Right lobe of liver (tissue), 6 donors: ENCODE measurements at regions not wholly inside any gene's neighbourhood (a gene's known extent, or its start where the extent isn't known, plus 50 kb on each side); places are given as distances from the start of the nearest gene placed in this dataset.
"Not testable (repeated sequence)": the region's sequence is repeated elsewhere in the genome, so short reads cannot be mapped to it uniquely, and the experiment has no call there.

Experiments used
- ATAC-seq, 4 donors: fragments of 200-7000 bp; cut with Tn5 transposase; one replicate each; pipeline ENCODE4 v1.9.1; 2020; ENCODE audit warnings: mild to moderate bottlenecking in 4 of 4, moderate library complexity in 4 of 4
- DNase-seq, 3 donors: peaks; one replicate each; pipeline ENCODE4 v3.0.0-alpha.2; 2020
- H3K27ac ChIP-seq, 3 donors: fragments of 200-600 bp; one replicate each; pipeline ENCODE4 v1.8.0; 2022
- H3K27me3 ChIP-seq, 2 donors: fragments of 200-600 bp; one replicate each; pipeline ENCODE4 v1.8.0; 2022
- H3K36me3 ChIP-seq, 4 donors: fragments of 200-600 bp; sonication (generic) in 1 of 4; one replicate each; pipeline versions ENCODE4 v1.5.1 to v1.8.0; 2017 to 2022; ENCODE audit warnings: control low read depth in 1 of 4
- H3K4me1 ChIP-seq, 4 donors: fragments of 200-600 bp; sonication (generic) in 1 of 4; one replicate each; pipeline versions ENCODE4 v1.5.1 to v1.8.0; 2017 to 2022; ENCODE audit warnings: control low read depth in 1 of 4
- H3K4me3 ChIP-seq, 3 donors: fragments of 200-600 bp; one replicate each; pipeline ENCODE4 v1.8.0; 2022
- H3K9me3 ChIP-seq, 4 donors: fragments of 200-600 bp; sonication (generic) in 1 of 4; one replicate each; pipeline versions ENCODE4 v1.5.1 to v1.8.0; 2017 to 2022; ENCODE audit warnings: control low read depth in 1 of 4
- POLR2A ChIP-seq: fragments of 450-650 bp; IDR thresholded peaks from one replicate; pipeline ENCODE4 v1.6.1; 2017; ENCODE audit warnings: antibody characterized with exemption, mild to moderate bottlenecking
- WGBS: methylation state at CpG from one replicate; pipeline ENCODE4 v1.1.6; 2018; ENCODE audit warnings: low coverage, low lambda C conversion rate; ENCODE audit not compliant: insufficient coverage; ENCODE audit errors: missing lambda C conversion rate; 5-methylcytosine and 5-hydroxymethylcytosine counted together
- intact Hi-C, 2 donors: fragments of 100-400 bp; cut with DNase I; formaldehyde crosslinking; loops; one replicate each; pipeline versions ENCODE4 v1.11.2 to v1.14.1; 2022
- TF ChIP-seq, protein P1 (sequence below), 4 donors: fragments of 200-600 bp in 3 of 4; fragments of 450-650 bp in 1 of 4; IDR thresholded peaks; one replicate each; pipeline versions ENCODE4 v1.5.1 to v1.8.0; 2016 to 2022; ENCODE audit warnings: antibody characterized with exemption in 4 of 4, mild to moderate bottlenecking in 2 of 4
- donor health status: DM: no; HTN: yes; CAD: no.
- donor health status: DM: no; HTN: no; CAD: no.
- donor health status: DM: no; HTN: no; CAD: no.
- donor health status: DM: no; HTN: yes; CAD: no.
- donor health status: DM: no; HTN: yes; CAD: no.

DNA sequence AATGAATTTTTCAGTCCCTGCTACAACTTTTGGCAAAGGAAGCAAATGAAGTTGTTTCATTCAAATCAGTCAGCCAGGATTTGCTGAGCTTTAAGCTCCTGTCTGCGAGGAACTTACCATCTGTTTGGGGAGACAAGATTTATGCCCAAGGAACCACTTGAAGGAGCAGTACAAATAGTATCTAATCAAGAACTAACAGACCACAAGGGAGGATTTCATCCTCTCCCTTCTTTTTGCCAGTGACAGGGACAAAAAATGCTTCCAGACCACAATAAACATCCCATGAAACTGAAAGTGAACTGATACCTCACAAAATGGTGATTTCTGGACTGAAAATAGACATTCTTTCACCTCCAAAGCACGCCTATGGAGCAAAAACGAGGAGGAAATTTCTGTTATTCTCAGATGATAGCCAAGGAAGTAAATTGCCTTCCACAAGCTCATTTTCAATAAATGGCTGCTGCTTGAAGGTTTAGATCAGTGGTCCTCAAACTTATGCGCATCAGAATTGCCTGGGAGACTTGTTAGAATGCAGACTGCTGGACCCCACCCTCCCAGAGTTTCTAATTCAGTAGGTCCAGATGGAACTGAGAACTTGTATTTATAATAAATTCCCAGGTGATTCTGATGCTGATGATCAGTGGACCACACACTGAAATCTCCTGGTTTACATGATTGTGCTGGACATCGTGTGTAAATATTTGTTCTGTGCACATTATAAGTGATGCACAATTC lies 202.4 kb upstream of the GADL1 start:
- DNase-seq = no peak
- WGBS = 52% methylated on average over 5 of the region's 5 CpGs
- H3K27me3 ChIP-seq = no peaks in the 10 kb centered on the region
- H3K4me1 ChIP-seq = peaks cover 0 to 6% (median 0%) of the 10 kb centered on the region in 4 donors
- TF ChIP-seq POLR2A = no peak
- TF ChIP-seq, protein P1, sequence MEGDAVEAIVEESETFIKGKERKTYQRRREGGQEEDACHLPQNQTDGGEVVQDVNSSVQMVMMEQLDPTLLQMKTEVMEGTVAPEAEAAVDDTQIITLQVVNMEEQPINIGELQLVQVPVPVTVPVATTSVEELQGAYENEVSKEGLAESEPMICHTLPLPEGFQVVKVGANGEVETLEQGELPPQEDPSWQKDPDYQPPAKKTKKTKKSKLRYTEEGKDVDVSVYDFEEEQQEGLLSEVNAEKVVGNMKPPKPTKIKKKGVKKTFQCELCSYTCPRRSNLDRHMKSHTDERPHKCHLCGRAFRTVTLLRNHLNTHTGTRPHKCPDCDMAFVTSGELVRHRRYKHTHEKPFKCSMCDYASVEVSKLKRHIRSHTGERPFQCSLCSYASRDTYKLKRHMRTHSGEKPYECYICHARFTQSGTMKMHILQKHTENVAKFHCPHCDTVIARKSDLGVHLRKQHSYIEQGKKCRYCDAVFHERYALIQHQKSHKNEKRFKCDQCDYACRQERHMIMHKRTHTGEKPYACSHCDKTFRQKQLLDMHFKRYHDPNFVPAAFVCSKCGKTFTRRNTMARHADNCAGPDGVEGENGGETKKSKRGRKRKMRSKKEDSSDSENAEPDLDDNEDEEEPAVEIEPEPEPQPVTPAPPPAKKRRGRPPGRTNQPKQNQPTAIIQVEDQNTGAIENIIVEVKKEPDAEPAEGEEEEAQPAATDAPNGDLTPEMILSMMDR (IDR thresholded peaks at IDR 0.05) = no peak
- intact Hi-C loops = no loop called here
- H3K9me3 ChIP-seq = no peaks in the 10 kb centered on the region
- no peak overlapping the region for H3K27ac ChIP-seq
- ATAC-seq = no peak
- H3K4me3 ChIP-seq = no peak overlapping the region
- no peaks in the 10 kb centered on the region for H3K36me3 ChIP-seq

DNA sequence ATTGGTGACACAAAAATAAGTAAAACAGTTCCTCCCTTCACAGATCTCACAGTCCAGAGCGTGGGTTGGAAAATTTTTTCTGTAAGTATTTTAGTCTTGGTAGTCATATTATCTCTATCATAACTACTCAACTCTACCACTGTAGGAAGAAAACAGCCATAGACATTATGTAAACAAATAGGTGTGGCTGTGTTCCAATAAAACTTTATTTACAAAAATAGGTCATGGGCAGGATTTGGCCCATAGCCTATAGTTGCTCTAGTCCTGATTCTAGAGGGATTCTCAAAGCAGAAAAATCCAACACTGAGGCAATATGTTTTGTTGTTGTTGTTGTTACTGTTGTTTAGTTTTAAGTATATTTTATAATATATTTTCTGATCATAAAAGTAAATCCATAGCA lies 206.1 kb upstream of the GADL1 start:
- no peaks in the 10 kb centered on the region for H3K36me3 ChIP-seq
- intact Hi-C loops = no loop called here

DNA sequence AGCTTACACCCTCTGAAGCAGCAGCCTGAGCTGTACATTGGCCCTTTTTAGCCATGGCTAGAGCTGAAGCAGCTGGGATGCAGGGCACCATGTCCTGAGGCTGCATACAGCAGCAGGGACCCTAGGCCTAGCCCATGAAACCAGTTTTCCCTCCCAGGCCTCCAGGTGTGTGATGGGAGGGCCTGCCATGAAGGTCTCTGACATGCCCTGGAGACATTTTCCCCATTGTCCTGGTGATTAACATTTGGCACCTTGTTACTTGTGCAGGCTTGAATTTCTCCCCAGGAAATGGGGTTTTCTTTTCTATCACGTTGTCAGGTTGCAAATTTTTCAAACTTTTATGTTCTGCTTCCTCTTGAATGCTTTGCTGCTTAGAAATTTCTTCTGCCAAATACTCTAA lies 206.8 kb upstream of the GADL1 start:
- H3K27me3 ChIP-seq, ATAC-seq, H3K27ac ChIP-seq, H3K4me1 ChIP-seq, intact Hi-C loops, H3K9me3 ChIP-seq, H3K4me3 ChIP-seq, H3K36me3 ChIP-seq, DNase-seq: not testable (repeated sequence)
- 17% methylated on average over 1 of the region's 1 CpG for whole genome bisulfite sequencing

More for the DNA sequence above, 206.1 kb upstream of the GADL1 start:
- Histone ChIP-seq H3K4me1 (no peaks in the 10 kb centered on the region), H3K4me3 (no peak overlapping the region), H3K27me3 (no peaks in the 10 kb centered on the region), H3K27ac (no peak overlapping the region), H3K9me3 (no peaks in the 10 kb centered on the region)
- TF ChIP-seq, protein P1 (IDR thresholded peaks at IDR 0.05) = no peak
- no peak for TF ChIP-seq POLR2A
- WGBS = 100% methylated on average over 1 of the region's 1 CpG
- no peak for DNase-seq
- no peak for ATAC-seq

DNA sequence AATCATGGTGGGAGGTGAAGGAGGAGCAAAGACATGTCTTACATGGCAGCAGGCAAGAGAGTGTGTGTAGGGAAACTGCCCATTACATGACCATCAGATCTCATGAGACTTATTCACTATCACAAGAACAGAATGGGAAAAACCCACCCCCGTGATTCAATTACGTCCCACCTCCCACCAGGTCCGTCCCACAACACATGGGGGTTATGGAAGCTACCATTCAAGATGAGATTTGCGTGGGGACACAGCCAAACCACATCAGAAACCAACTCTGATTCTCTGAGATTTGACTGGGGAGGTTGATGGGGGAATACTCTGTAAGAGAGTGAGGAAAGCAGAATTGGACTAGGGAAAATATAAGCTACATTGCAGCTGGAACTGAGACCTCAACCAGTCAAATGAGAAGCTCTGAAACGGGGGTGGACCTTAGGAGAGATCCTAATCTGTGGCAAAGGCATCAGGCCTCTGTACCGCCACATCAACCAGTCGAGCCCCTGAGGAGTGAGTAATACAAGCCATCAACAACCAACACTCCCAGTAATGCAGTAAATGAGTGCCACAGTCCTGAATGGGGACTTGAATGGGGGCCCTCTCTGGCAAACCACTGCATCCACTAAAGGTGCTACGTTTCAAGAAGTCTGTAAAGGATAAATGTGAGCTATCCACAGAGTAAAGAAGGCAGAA lies 207.9 kb upstream of the GADL1 start:
- no peaks in the 10 kb centered on the region for H3K4me1 ChIP-seq
- H3K9me3 ChIP-seq = no peaks in the 10 kb centered on the region
- intact Hi-C loops = no loop called here
- no peak overlapping the region for H3K27ac ChIP-seq
- ATAC-seq (no peak), DNase-seq (no peak)
- H3K4me3 ChIP-seq = no peak overlapping the region
- H3K27me3 ChIP-seq = no peaks in the 10 kb centered on the region
- H3K36me3 ChIP-seq = no peaks in the 10 kb centered on the region
- 68% methylated on average over 8 of the region's 8 CpGs for WGBS
- no peak for TF ChIP-seq POLR2A
- TF ChIP-seq, protein P1 (IDR thresholded peaks at IDR 0.05) = no peak

DNA sequence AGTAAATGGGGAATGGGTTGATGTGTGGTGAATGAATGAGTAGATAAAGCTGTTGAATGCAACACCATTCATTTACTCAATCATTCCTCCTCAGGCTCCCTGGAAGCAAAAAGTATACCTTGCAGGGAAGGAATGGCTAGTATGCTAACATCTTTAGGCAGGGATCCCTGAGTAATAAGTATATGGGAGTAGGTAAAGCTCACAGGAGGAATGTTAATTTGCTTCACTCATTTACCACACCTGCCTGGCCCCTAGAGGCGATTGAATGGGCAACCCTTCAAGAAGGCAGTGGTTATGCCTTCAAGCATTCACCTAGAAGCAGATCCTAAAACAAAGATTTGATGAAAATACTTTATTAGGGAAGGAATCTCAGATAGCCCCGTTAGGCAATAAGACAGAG lies 208.7 kb upstream of the GADL1 start:
- H3K4me3 ChIP-seq = no peak overlapping the region
- no peaks in the 10 kb centered on the region for H3K9me3 ChIP-seq
- WGBS = 55% methylated on average over 2 of the region's 2 CpGs
- H3K27me3 ChIP-seq = no peaks in the 10 kb centered on the region
- no peak overlapping the region for H3K27ac ChIP-seq
- TF ChIP-seq, protein P1 (IDR thresholded peaks at IDR 0.05) = no peak
- no peak for TF ChIP-seq POLR2A
- DNase-seq (no peak), ATAC-seq (no peak)
- intact Hi-C loops = no loop called here
- H3K4me1 ChIP-seq = no peaks in the 10 kb centered on the region
- H3K36me3 ChIP-seq = no peaks in the 10 kb centered on the region
